ENCODE measurements at regions not wholly inside any gene's neighbourhood (a gene's known extent, or its start where the extent isn't known, plus 50 kb on each side); places are given as distances from the start of the nearest gene placed in this dataset.

DNA sequence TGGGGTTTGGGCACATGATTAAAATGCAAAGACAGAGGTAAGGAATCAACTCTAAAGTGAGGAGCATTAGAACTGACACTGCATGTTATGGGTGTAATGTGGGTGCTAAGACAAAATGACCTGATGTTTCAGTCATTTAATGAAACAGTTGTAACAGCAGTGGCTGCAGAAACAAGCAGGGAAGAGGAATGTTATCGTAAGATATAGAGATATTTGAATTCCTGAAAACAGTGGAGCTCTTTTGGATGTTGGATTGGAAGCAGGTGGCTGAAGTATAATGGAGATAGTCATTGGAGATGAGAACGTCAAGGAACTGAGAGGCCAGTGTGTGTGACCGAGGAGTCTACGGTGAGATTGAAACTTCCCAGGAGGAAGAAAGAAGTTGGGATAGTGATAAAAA, 1065.2 kb downstream of the ZPLD1 start:
- Histone ChIP-seq H3K36me3 (replicated peaks; ENCODE audit: insufficient read depth, low read length) (no peaks in the 10 kb centered on the region), H3K4me1 (ENCODE audit: low read length) (no peaks in the 10 kb centered on the region), H3F3A (ENCODE audit: insufficient read depth, low read length) (no peaks in the 10 kb centered on the region)

GRCh38 chr3:103510760-103511159, 1075.9 kb downstream of the ZPLD1 start:
- H3K4me2 ChIP-seq (ENCODE audit: low read depth, low read length) = no peak overlapping the region
- no peak overlapping the region for H2AFZ ChIP-seq (ENCODE audit: low read length)
- peaks cover 3% of the 10 kb centered on the region; the same call in 1 of the 2 replicates for H3K4me1 ChIP-seq (ENCODE audit: low read length)

More for the DNA sequence above, 1065.2 kb downstream of the ZPLD1 start:
- Histone ChIP-seq H3K9me3 (replicated peaks; ENCODE audit: insufficient read depth, low read length) (no peaks in the 10 kb centered on the region), H2AFZ (ENCODE audit: low read length) (no peak overlapping the region), H3K27ac (ENCODE audit: low read length) (no peak overlapping the region), H3K4me2 (ENCODE audit: low read depth, low read length) (no peak overlapping the region), H3K9ac (ENCODE audit: low read length) (no peak overlapping the region), H3K4me3 (ENCODE audit: low read length) (no peak overlapping the region), H4K20me1 (ENCODE audit: insufficient read depth, low read length) (no peaks in the 10 kb centered on the region), H3K79me2 (ENCODE audit: low read length) (no peaks in the 10 kb centered on the region), H3K9me2 (replicated peaks; ENCODE audit: insufficient read depth, low read length) (no peaks in the 10 kb centered on the region), H3K27me3 (replicated peaks; ENCODE audit: insufficient read depth, low read length) (no peaks in the 10 kb centered on the region)
- TF ChIP-seq, protein P1, sequence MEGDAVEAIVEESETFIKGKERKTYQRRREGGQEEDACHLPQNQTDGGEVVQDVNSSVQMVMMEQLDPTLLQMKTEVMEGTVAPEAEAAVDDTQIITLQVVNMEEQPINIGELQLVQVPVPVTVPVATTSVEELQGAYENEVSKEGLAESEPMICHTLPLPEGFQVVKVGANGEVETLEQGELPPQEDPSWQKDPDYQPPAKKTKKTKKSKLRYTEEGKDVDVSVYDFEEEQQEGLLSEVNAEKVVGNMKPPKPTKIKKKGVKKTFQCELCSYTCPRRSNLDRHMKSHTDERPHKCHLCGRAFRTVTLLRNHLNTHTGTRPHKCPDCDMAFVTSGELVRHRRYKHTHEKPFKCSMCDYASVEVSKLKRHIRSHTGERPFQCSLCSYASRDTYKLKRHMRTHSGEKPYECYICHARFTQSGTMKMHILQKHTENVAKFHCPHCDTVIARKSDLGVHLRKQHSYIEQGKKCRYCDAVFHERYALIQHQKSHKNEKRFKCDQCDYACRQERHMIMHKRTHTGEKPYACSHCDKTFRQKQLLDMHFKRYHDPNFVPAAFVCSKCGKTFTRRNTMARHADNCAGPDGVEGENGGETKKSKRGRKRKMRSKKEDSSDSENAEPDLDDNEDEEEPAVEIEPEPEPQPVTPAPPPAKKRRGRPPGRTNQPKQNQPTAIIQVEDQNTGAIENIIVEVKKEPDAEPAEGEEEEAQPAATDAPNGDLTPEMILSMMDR (IDR thresholded peaks at IDR 0.05; ENCODE audit: low read length) = no peak
- TF ChIP-seq EZH2phosphoT487 (IDR thresholded peaks at IDR 0.05; ENCODE audit: low read length) (no peak), EZH2 (optimal IDR thresholded peaks at IDR 0.05; ENCODE audit: low read depth, low read length) (no peak)
- no peak for DNase-seq

DNA sequence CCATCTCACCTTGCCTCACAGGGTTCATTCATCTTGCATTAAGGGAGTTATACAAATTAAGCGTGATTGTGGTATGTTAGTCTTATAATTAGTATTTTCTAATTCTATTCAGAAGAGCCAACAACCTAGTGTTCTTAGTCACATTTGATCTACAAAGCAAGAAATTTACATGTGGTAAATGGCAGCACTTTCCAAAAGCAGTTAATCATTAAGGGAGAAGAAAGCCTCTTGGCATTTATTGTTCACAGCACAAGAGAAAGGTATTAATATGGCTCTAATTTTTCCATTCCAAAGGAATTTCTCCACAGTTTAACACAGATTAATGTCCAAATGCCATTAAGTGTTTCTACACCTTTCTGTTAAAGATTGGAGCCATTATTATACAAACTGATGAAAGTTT, 1077.1 kb downstream of the ZPLD1 start:
- H3K9ac ChIP-seq (ENCODE audit: low read length) = no peak overlapping the region

More at GRCh38 chr3:103510760-103511159, 1075.9 kb downstream of the ZPLD1 start:
- no peaks in the 10 kb centered on the region for H3K79me2 ChIP-seq (ENCODE audit: low read length)
- H3K27ac ChIP-seq (ENCODE audit: low read length) = no peak overlapping the region
- no peak for DNase-seq
- no peak overlapping the region for H3K9ac ChIP-seq (ENCODE audit: low read length)
- no peaks in the 10 kb centered on the region for H3K9me2 ChIP-seq (replicated peaks; ENCODE audit: insufficient read depth, low read length)
- no peaks in the 10 kb centered on the region for H3K9me3 ChIP-seq (replicated peaks; ENCODE audit: insufficient read depth, low read length)
- H3K4me3 ChIP-seq (ENCODE audit: low read length) = no peak overlapping the region
- no peaks in the 10 kb centered on the region for H4K20me1 ChIP-seq (ENCODE audit: insufficient read depth, low read length)
- no peaks in the 10 kb centered on the region for H3K36me3 ChIP-seq (replicated peaks; ENCODE audit: insufficient read depth, low read length)
- TF ChIP-seq, protein P1 (IDR thresholded peaks at IDR 0.05; ENCODE audit: low read length) = no peak
- TF ChIP-seq EZH2phosphoT487 (IDR thresholded peaks at IDR 0.05; ENCODE audit: low read length) = no peak
- no peak for TF ChIP-seq EZH2 (optimal IDR thresholded peaks at IDR 0.05; ENCODE audit: low read depth, low read length)
- peaks cover 5% of the 10 kb centered on the region for H3F3A ChIP-seq (ENCODE audit: insufficient read depth, low read length)
- H3K27me3 ChIP-seq (replicated peaks; ENCODE audit: insufficient read depth, low read length) = peaks cover 19% of the 10 kb centered on the region

More for the DNA sequence above, 1077.1 kb downstream of the ZPLD1 start:
- no peak overlapping the region for H3K27ac ChIP-seq (ENCODE audit: low read length)
- peaks cover 3% of the 10 kb centered on the region; the same call in 1 of the 2 replicates for H3K4me1 ChIP-seq (ENCODE audit: low read length)
- H3F3A ChIP-seq (ENCODE audit: insufficient read depth, low read length) = peaks cover 5% of the 10 kb centered on the region
- TF ChIP-seq EZH2phosphoT487 (IDR thresholded peaks at IDR 0.05; ENCODE audit: low read length) (no peak), EZH2 (optimal IDR thresholded peaks at IDR 0.05; ENCODE audit: low read depth, low read length) (no peak)
- TF ChIP-seq, protein P1 (IDR thresholded peaks at IDR 0.05; ENCODE audit: low read length) = no peak
- no peaks in the 10 kb centered on the region for H3K36me3 ChIP-seq (replicated peaks; ENCODE audit: insufficient read depth, low read length)
- no peaks in the 10 kb centered on the region for H3K9me3 ChIP-seq (replicated peaks; ENCODE audit: insufficient read depth, low read length)
- no peaks in the 10 kb centered on the region for H4K20me1 ChIP-seq (ENCODE audit: insufficient read depth, low read length)
- no peak overlapping the region for H2AFZ ChIP-seq (ENCODE audit: low read length)
- H3K4me2 ChIP-seq (ENCODE audit: low read depth, low read length) = no peak overlapping the region
- H3K27me3 ChIP-seq (replicated peaks; ENCODE audit: insufficient read depth, low read length) = peaks cover 19% of the 10 kb centered on the region
- no peak overlapping the region for H3K4me3 ChIP-seq (ENCODE audit: low read length)
- no peaks in the 10 kb centered on the region for H3K79me2 ChIP-seq (ENCODE audit: low read length)
- no peak for DNase-seq
- no peaks in the 10 kb centered on the region for H3K9me2 ChIP-seq (replicated peaks; ENCODE audit: insufficient read depth, low read length)

Data from MM.1S (cell line).